Gastrocnemius medialis (tissue), 4 donors: ENCODE measurements at regions not wholly inside any gene's neighbourhood (a gene's known extent, or its start where the extent isn't known, plus 50 kb on each side); places are given as distances from the start of the nearest gene placed in this dataset.

ENCODE experiments used
- CTCF ChIP-seq, 5 experiments: fragments of 450-650 bp in 3 of 5; fragments of 200-600 bp in 2 of 5; sonication (generic) in 2 of 5; IDR thresholded peaks in 4 of 5; conservative IDR thresholded peaks in 1 of 5; 1 replicate in 4 of 5; 2 replicates in 1 of 5; pipeline ENCODE4 v1.5.1; 2016 to 2019; ENCODE audit warnings: antibody characterized with exemption in 5 of 5, mild to moderate bottlenecking in 3 of 5, moderate library complexity in 3 of 5
- POLR2A ChIP-seq, 2 donors: fragments of 450-650 bp; IDR thresholded peaks; one replicate each; pipeline ENCODE4 v1.6.1; 2017; ENCODE audit warnings: antibody characterized with exemption in 2 of 2, mild to moderate bottlenecking in 2 of 2, moderate library complexity in 2 of 2

GRCh38 chr12:84741031-84741430, 171.6 kb downstream of the SLC6A15 start:
- TF ChIP-seq CTCF (IDR thresholded peaks at IDR 0.05 in 4 of 5, conservative IDR thresholded peaks at IDR 0.05 in 1 of 5) (no peak), POLR2A (IDR thresholded peaks at IDR 0.05) (no peak)
